NOMO-1 treated with DMSO at 0.1 percent for 48 hours (cell line): ENCODE measurements at regions not wholly inside any gene's neighbourhood (a gene's known extent, or its start where the extent isn't known, plus 50 kb on each side); places are given as distances from the start of the nearest gene placed in this dataset.
"Not testable (repeated sequence)": the region's sequence is repeated elsewhere in the genome, so short reads cannot be mapped to it uniquely, and the experiment has no call there.

Experiments
- DNase-seq: peaks from one replicate; lab custom pipeline; 2025; ENCODE audit not compliant: unreplicated experiment; lab: John Stamatoyannopoulos, UW

DNA sequence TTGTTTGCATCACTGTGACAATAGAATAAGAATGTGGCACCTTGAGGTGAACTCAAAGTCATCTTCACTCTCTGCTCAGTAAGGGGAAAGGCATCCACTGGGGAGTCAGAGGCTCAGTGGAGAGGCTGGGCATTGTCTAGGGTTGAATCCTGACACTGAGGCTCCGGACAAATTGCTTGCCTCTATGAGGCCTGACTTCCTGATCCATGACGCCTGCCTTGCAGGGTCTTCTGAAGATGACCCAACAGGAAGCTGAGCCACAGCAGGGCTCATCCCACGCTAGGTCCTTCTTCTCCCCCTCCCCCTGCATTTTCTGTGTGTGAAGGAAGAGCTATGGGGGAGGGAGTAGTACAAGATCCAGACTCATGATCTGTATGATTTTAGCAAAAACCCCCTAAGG, 265.1 kb downstream of the SH3BP4 start:
- no peak for DNase-seq

GRCh38 chr2:235217846-235218245, 266.0 kb downstream of the SH3BP4 start:
- DNase-seq: no peak

DNA sequence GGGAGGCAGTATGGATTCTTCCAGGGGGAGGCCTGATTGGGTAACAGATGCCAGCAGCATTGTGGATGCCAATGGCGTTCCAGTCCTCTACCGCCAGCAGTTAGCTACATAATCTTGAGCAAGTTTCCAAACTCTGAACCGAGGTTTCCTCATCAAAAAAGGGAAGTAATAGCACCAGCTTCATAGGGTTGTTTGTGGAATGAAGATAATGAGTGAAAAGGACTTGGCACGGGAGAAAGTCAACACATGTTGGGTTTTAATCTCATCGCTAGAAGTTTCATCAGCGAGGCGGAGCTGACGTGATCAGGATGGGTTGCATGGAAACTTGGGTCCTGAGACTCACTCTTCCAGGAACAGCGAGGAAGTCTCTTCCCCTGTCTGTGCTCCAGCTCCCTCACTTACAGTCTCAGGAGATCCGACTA, 266.7 kb downstream of the SH3BP4 start:
- DNase-seq: peak; percentile 31

GRCh38 chr2:235219048-235219447, 267.2 kb downstream of the SH3BP4 start:
- no peak for DNase-seq

- DNase-seq: no peak
Measured at GRCh38 chr2:235220331-235220730, 268.5 kb downstream of the SH3BP4 start.

GRCh38 chr2:235223011-235223410, 270.8 kb upstream of the AGAP1 start:
- no peak for DNase-seq

- DNase-seq: no peak
Measured at GRCh38 chr2:235224410-235224809, 269.4 kb upstream of the AGAP1 start.

GRCh38 chr2:235225261-235225660, 268.6 kb upstream of the AGAP1 start:
- no peak for DNase-seq

DNA sequence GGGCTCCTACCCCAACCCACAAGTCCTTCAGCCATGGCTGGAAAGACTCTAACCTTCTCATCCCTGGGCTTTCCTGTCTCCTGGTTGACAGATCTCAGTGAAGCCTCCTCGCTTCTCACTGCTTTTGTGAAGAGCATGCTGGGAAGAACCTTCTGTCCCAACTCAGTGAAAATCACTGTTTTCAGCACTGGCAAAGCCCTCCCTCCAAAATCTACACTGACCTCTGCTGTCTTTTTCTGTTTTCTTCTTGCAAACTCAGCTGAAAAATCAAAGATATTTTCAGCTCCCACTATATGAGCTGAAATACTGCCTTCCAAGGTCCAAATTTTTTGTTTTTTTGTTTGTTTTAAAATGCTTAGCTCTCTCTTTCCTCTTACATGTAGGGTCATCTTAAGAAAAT, 266.3 kb upstream of the AGAP1 start:
- DNase-seq: no peak

DNA sequence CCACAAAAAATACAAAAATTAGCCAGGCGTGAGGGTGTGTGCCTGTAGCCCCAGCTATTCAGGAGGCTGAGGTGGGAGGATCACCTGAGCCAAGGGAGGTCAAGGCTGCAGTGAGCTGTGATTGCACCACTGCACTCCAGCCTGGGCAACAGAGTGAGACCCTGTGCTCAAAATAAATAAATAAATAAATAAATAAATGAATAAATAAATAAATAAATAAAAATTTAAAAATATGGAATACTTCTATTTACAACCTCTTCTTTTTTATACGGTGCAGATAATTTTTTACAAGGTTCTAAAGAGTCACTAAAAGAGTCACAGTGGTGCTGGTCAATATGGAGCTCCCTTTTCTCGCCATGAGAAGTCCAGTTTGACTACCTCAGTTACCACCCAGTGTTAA, 265.4 kb upstream of the AGAP1 start:
- DNase-seq: not testable (repeated sequence)

DNA sequence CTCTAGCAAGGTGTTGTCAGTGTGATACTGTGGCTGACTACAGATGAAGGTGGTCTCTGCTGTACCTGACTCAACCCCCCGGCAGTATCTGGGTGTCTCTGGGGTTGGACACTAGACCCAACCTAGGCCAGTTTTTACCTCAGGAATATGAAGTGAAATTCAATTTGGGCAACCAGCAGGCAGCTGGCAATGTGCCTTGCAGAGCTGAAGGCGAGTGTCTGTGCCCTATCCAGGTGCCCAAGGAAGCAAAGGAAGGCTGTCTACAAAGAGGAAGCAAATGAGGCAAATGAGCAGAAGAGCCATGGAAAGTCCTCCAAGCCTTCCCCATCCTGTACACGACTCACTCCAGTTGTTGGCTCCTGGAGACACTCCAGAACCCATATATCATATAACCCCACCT, 264.6 kb upstream of the AGAP1 start:
- DNase-seq: no peak

DNA sequence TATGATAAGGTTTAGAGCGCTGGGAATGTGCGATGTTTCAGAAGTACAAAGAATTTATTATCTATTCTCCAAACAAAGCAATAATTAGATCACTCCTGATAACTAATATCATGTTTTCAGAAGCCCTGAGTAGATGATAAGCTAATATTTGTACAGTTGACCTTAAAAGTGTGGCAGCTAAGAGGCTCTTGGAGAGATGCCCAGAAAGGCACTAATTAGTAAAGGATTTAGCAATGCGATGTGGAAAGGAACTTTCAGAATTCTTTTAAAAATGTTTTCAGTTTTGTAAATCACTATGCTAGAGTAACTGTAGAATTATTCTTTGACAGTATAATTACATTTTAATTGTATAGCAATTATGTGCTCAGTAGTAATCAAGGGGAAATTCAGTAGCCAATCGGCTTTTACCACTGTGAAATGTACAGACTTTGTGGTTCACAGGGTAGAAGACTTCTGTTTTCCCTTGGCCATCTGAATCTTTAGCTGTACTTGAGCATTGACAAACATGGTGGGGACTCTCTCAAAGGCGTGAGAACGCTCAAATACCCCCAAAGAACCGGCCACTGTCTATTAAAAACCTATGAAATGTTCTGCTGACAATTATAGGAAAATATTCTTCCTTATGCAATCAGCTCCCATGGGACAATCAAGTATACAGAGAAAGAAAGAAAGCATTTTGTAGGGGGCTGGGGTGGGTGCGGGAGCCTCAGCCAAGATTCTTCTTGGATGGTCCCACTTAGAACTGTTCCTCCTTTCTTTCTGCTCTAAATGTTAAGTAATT, 262.8 kb upstream of the AGAP1 start:
- DNase-seq: peak; percentile 22

- DNase-seq: no peak
Measured at GRCh38 chr2:235232449-235233433, 261.1 kb upstream of the AGAP1 start.

GRCh38 chr2:235234736-235235135, 259.1 kb upstream of the AGAP1 start:
- no peak for DNase-seq

- no peak for DNase-seq
Measured at GRCh38 chr2:235235977-235236767, 257.7 kb upstream of the AGAP1 start.

- no peak for DNase-seq
Measured at GRCh38 chr2:235238537-235238936, 255.3 kb upstream of the AGAP1 start.

GRCh38 chr2:235240574-235240973, 253.3 kb upstream of the AGAP1 start:
- DNase-seq: no peak

DNA sequence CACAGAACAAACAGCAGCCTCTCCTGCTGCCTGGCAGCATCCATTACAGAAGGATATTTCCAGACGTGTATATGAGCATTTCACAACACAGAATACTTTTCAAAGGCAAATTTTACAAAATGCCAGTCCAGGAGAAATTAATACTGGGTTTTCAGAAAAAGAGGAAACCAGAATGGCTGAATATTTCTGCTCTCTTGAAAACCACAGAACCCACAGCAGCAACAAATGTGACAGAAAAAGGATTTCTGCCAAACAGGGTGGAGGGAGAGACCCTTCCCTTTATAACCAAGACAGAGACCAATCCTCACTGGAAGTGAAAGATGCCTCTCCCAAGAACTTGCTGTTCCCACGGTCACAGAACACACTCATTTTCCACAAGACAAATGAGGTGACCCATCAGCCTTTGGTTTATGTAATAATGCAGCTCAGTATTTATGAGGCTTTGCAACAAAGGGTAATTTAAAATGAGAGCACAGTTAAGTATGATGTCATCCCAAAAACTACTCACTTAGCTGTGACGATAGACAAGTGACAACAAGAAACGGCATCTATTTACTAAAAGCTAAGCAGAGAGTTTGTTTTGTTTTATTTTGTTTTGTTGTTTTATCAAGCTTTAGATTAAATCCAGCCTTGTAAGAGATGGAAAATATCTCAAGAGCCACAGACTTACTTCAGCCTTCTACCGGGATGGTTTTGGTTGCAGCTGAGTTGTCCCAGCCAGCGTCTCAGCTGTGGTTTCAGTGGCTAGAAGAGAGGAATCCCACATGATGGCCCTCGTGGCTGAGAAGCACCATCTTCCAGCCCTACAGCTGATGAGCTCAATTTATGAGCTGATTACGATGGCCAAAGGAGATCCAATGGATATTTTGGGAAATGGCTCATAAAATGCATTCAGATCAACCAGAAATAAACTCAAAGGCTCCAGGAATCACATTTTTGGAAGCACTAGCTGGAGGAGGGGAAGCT, 249.3 kb upstream of the AGAP1 start:
- DNase-seq: peak; percentile 48

DNA sequence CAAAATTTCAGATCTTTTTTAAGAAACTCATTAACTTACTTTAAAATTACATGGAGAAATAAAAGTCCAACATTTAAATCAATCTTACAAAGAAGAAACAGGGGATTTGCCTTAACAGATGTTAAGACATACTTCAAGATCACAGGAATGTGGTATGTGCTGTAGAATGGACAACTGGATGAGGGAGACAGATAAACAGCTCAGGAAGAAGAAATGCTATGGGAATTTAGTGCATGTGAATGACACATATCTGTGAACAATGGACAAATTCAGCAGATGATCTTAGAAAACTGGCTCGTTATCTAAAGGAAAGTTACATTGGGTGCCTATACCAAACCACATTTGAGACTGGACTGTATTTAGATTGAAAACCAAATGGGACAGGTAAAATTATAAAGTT, 246.8 kb upstream of the AGAP1 start:
- DNase-seq: no peak

DNA sequence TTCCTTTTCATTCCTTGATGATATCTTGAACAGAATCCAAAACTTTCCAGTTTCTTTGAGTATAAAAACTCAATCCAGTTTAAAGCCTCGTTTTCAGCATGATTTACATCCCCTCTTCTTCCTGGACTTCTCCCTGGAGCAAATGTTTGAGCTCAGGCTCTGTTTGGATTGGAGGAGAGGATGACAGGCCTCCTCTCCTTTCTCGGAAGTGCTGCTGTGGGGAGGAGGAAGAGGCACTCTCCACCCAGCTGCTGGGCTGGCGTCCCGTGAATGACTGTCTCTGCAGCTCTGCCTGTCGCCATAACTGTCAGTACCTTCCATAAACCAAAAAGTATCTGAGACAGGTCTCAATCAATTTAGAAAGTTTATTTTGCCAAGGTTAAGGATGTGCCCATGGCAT, 238.2 kb upstream of the AGAP1 start:
- no peak for DNase-seq
